ENCODE measurements at regions not wholly inside any gene's neighbourhood (a gene's known extent, or its start where the extent isn't known, plus 50 kb on each side); places are given as distances from the start of the nearest gene placed in this dataset.

- no peak for TF ChIP-seq CTCF (conservative IDR thresholded peaks at IDR 0.05)
- TF ChIP-seq EZH2 (IDR thresholded peaks at IDR 0.05; ENCODE audit: low read depth): no peak
These were observed 52.1 kb upstream of the CST7 start for GRCh38 chr20:24896984-24897383.

All from PC-9 (cell line).